ENCODE measurements at regions not wholly inside any gene's neighbourhood (a gene's known extent, or its start where the extent isn't known, plus 50 kb on each side); places are given as distances from the start of the nearest gene placed in this dataset.

- H3K27ac ChIP-seq (ENCODE audit: low read length): no peak overlapping the region
- H3K4me1 ChIP-seq (ENCODE audit: control insufficient read depth, insufficient read depth, low read length): no peaks in the 10 kb centered on the region
- H3K36me3 ChIP-seq (ENCODE audit: control insufficient read depth, insufficient read depth, low read length): no peaks in the 10 kb centered on the region
- no peaks in the 10 kb centered on the region for H3K27me3 ChIP-seq (ENCODE audit: control insufficient read depth, insufficient read depth, low read length)
- no peaks in the 10 kb centered on the region for H3K9me3 ChIP-seq (ENCODE audit: control insufficient read depth, low read depth, low read length)
- no peak overlapping the region for H3K4me3 ChIP-seq (ENCODE audit: low read length)
- no CpG with 5 or more reads among the region's 1 CpG for WGBS (ENCODE audit: insufficient coverage, low lambda C conversion rate)
- DNase-seq: no peak
Observed at GRCh38 chr2:190829642-190830041, 51.0 kb upstream of the GLS start.

Data from large intestine (tissue), 3 donors.